RWPE2 (cell line): ENCODE measurements at regions not wholly inside any gene's neighbourhood (a gene's known extent, or its start where the extent isn't known, plus 50 kb on each side); places are given as distances from the start of the nearest gene placed in this dataset.
"Not testable (repeated sequence)": the region's sequence is repeated elsewhere in the genome, so short reads cannot be mapped to it uniquely, and the experiment has no call there.

ENCODE experiments used
- ATAC-seq: fragments of 200-7000 bp; cut with Tn5 transposase; 3 replicates; pipeline ENCODE4 v1.9.1; 2021; ENCODE audit warnings: low read depth
- DNase-seq: peaks from one replicate; pipeline ENCODE4 v3.0.0-alpha.2; 2020; ENCODE audit warnings: low spot score
- H3K27ac ChIP-seq: fragments of 450-650 bp; 2 replicates; pipeline ENCODE4 v1.5.1; 2017; ENCODE audit warnings: mild to moderate bottlenecking; ENCODE audit not compliant: poor library complexity, severe bottlenecking
- H3K27me3 ChIP-seq: fragments of 250-450 bp; sonication (Bioruptor Pico); 2 replicates; pipeline ENCODE4 v1.5.1; 2021; ENCODE audit warnings: mild to moderate bottlenecking, moderate library complexity; ENCODE audit not compliant: insufficient read depth, poor library complexity, severe bottlenecking
- H3K36me3 ChIP-seq: fragments of 250-450 bp; sonication (Bioruptor Pico); 2 replicates; pipeline ENCODE4 v1.5.1; 2020; ENCODE audit warnings: low read depth, mild to moderate bottlenecking, moderate library complexity
- H3K4me1 ChIP-seq: fragments of 250-450 bp; sonication (Bioruptor Pico); 2 replicates; pipeline ENCODE4 v1.5.1; 2021; ENCODE audit warnings: mild to moderate bottlenecking, moderate library complexity; ENCODE audit not compliant: insufficient read depth, poor library complexity, severe bottlenecking
- H3K4me3 ChIP-seq: fragments of 250-450 bp; sonication (Bioruptor Pico); 2 replicates; pipeline ENCODE4 v1.5.1; 2021; ENCODE audit warnings: mild to moderate bottlenecking, moderate library complexity; ENCODE audit not compliant: severe bottlenecking
- H3K9me3 ChIP-seq: fragments of 250-450 bp; sonication (Bioruptor Pico); 2 replicates; pipeline ENCODE4 v1.5.1; 2021; ENCODE audit warnings: mild to moderate bottlenecking, moderate library complexity; ENCODE audit not compliant: severe bottlenecking
- TF ChIP-seq, protein P1 (sequence below): fragments of 450-650 bp; IDR thresholded peaks from one replicate; pipeline ENCODE4 v1.5.1; 2017; ENCODE audit warnings: mild to moderate bottlenecking, moderate library complexity; ENCODE audit not compliant: poor library complexity, severe bottlenecking

DNA sequence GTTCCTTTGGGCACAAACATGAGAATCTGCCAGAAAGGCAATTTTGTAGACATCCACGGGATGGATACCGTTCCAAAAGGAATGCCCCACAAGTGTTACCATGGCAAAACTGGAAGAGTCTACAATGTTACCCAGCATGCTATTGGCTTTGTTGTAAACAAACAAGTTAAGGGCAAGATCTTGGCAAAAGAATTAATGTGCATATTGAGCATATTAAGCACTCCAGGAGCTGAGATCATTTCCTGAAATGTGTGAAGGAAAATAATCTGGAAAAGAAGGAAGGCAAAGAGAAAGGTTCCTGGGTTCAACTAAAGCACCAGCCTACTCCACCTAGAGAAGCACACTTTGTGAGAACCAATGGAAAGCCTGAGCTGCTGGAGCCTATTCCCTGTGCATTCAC, 103.9 kb upstream of the ARG1 start:
- TF ChIP-seq, protein P1, sequence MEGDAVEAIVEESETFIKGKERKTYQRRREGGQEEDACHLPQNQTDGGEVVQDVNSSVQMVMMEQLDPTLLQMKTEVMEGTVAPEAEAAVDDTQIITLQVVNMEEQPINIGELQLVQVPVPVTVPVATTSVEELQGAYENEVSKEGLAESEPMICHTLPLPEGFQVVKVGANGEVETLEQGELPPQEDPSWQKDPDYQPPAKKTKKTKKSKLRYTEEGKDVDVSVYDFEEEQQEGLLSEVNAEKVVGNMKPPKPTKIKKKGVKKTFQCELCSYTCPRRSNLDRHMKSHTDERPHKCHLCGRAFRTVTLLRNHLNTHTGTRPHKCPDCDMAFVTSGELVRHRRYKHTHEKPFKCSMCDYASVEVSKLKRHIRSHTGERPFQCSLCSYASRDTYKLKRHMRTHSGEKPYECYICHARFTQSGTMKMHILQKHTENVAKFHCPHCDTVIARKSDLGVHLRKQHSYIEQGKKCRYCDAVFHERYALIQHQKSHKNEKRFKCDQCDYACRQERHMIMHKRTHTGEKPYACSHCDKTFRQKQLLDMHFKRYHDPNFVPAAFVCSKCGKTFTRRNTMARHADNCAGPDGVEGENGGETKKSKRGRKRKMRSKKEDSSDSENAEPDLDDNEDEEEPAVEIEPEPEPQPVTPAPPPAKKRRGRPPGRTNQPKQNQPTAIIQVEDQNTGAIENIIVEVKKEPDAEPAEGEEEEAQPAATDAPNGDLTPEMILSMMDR: no peak
- H3K4me1 ChIP-seq: no peaks in the 10 kb centered on the region
- H3K27ac ChIP-seq: no peak overlapping the region
- ATAC-seq (no peak), DNase-seq (no peak)
- H3K4me3 ChIP-seq: no peak overlapping the region
- no peaks in the 10 kb centered on the region for H3K9me3 ChIP-seq
- H3K27me3 ChIP-seq: no peaks in the 10 kb centered on the region
- no peaks in the 10 kb centered on the region for H3K36me3 ChIP-seq

DNA sequence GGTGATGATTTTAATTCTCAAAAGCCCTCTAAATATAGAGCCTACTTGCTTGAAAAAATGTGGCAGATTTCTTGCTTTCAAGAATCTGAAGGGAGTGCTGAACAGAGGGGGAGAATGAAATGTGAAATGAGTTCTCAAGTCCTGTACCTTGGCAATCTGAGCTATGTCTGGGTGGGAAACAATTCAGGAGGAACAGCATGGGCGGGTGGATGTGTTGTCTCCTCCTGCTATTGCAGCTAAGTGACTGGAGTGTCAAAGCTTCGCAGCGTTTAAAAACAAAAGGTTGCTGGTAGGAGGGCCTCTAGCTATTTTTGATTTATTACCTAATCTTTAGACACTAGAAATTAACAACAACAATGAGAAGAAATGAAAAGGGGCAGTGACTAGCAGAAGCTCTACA, 102.5 kb upstream of the ARG1 start:
- Histone ChIP-seq H3K27ac (no peak overlapping the region), H3K4me3 (no peak overlapping the region), H3K27me3 (no peaks in the 10 kb centered on the region), H3K36me3 (no peaks in the 10 kb centered on the region), H3K9me3 (no peaks in the 10 kb centered on the region), H3K4me1 (no peaks in the 10 kb centered on the region)
- ATAC-seq (no peak), DNase-seq (no peak)
- TF ChIP-seq, protein P1: no peak

DNA sequence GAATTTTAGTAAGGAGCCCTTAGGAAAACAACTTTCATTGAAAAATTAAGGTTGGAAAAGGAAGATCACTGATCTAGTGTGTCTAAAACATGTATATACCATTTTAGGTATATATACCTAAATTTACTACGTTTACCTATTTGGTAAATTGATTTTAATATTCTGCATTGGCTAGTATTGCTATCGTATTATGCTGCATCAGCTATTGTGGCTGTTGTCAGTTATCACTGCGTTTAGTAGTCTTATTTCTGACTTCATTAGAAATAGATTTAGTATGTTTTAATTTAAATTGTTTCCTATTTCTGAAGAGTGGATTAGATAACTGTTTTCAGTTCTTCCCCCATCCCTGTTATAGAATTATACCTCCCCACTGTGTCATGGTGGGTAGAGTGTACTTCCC, 101.7 kb upstream of the ARG1 start:
- Histone ChIP-seq H3K9me3 (no peaks in the 10 kb centered on the region), H3K36me3 (no peaks in the 10 kb centered on the region), H3K4me1 (no peaks in the 10 kb centered on the region), H3K27me3 (no peaks in the 10 kb centered on the region), H3K27ac (no peak overlapping the region), H3K4me3 (no peak overlapping the region)
- TF ChIP-seq, protein P1: no peak
- ATAC-seq (no peak), DNase-seq (no peak)

DNA sequence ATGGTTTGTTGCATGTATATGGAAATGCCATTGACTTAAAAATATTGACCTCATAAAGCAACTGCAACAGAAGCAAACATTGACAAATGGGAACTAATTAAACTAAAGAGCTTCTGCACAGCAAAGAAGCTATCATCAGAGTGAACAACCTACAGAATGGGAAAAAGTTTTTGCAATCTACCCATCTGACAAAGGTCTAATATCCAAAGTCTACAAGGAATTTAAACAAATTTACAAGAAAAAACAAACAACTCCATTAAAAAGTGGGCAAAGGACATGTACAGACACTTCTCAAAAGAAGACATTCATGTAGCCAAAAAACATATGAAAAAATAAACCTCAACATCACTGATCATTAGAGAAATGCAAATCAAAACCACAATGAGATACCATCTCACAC, 99.7 kb upstream of the ARG1 start:
- not testable (repeated sequence) for H3K4me3 ChIP-seq, ATAC-seq, H3K4me1 ChIP-seq, H3K27me3 ChIP-seq, H3K27ac ChIP-seq, H3K9me3 ChIP-seq, DNase-seq, H3K36me3 ChIP-seq

DNA sequence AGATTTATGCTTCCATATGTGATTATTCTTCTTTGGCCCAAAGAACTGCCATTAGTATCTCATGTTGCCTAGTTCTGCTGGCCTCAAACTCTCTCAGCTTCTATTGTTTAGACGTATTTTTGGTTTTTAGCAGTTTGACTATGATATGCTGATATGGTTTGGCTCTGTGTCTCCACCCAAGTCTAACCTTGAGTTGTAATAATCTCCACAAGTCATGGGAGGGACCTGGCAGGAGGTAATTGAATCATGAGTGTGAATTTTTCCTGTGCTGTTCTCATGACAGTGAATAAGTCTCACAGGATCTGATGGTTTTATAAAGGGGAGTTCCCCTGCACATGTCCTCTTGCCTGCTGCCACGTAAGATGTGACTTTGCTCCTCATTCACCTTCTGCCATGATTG, 96.7 kb upstream of the ARG1 start:
- Histone ChIP-seq H3K9me3 (no peaks in the 10 kb centered on the region), H3K27ac (no peak overlapping the region), H3K4me3 (no peak overlapping the region), H3K36me3 (no peaks in the 10 kb centered on the region), H3K4me1 (no peaks in the 10 kb centered on the region), H3K27me3 (no peaks in the 10 kb centered on the region)
- TF ChIP-seq, protein P1: no peak
- DNase-seq (no peak), ATAC-seq (no peak)

DNA sequence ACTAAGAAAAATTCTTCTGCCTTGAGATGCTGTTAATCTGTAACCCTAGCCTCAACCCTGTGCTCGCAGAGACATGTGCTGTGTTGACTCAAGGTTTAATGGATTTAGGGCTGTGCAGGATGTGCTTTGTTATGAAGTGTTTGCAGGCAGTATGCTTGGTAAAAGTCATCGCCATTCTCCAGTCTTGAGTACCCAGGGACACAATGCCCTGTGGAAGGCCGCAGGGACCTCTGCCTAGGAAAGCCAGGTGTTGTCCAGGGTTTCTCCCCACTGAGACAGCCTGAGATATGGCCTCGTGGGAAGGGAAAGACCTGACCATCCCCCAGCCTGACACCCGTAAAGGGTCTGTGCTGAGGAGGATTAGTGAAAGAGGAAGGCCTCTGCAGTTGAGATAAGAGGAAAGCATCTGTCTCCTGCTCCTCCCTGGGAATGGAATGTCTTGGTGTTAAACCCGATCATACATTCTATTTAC, 94.2 kb upstream of the ARG1 start:
- not testable (repeated sequence) for ATAC-seq, H3K27me3 ChIP-seq, H3K9me3 ChIP-seq, DNase-seq, H3K27ac ChIP-seq, H3K36me3 ChIP-seq, H3K4me1 ChIP-seq, H3K4me3 ChIP-seq
